NCI-H1048 (cell line): ENCODE measurements at regions not wholly inside any gene's neighbourhood (a gene's known extent, or its start where the extent isn't known, plus 50 kb on each side); places are given as distances from the start of the nearest gene placed in this dataset.
"Not testable (repeated sequence)": the region's sequence is repeated elsewhere in the genome, so short reads cannot be mapped to it uniquely, and the experiment has no call there.

ENCODE experiments used
- DNase-seq: peaks from one replicate; lab custom pipeline; 2025; lab: John Stamatoyannopoulos, UW

GRCh38 chr13:66154354-66154753, 1075.8 kb downstream of the PCDH9 start:
- no peak for DNase-seq

- no peak for DNase-seq
Observed at GRCh38 chr13:66152596-66152995, 1077.5 kb downstream of the PCDH9 start.

GRCh38 chr13:66144357-66144756, 1085.8 kb downstream of the PCDH9 start:
- not testable (repeated sequence) for DNase-seq

- DNase-seq = no peak
Observed at GRCh38 chr13:66139701-66140100, 1090.4 kb downstream of the PCDH9 start.

- no peak for DNase-seq
Observed at GRCh38 chr13:66139250-66139649, 1090.9 kb downstream of the PCDH9 start.

- DNase-seq = no peak
Observed at GRCh38 chr13:66138172-66138811, 1091.8 kb downstream of the PCDH9 start.

- no peak for DNase-seq
Observed at GRCh38 chr13:66137384-66137783, 1092.8 kb downstream of the PCDH9 start.

GRCh38 chr13:66128692-66129269, 1101.4 kb downstream of the PCDH9 start:
- DNase-seq = no peak

- no peak for DNase-seq
Observed at GRCh38 chr13:66128201-66128600, 1101.9 kb downstream of the PCDH9 start.

GRCh38 chr13:66117563-66117962, 1112.6 kb downstream of the PCDH9 start:
- DNase-seq = no peak

- no peak for DNase-seq
Observed at GRCh38 chr13:66113882-66114526, 1116.1 kb downstream of the PCDH9 start.

- no peak for DNase-seq
Observed at GRCh38 chr13:66111628-66112027, 1118.5 kb downstream of the PCDH9 start.

- no peak for DNase-seq
Observed at GRCh38 chr13:66106246-66106645, 1123.9 kb downstream of the PCDH9 start.

GRCh38 chr13:66102864-66103263, 1127.3 kb downstream of the PCDH9 start:
- no peak for DNase-seq

GRCh38 chr13:66099825-66100224, 1130.3 kb downstream of the PCDH9 start:
- DNase-seq = no peak

- DNase-seq = no peak
Observed at GRCh38 chr13:66098931-66099628, 1131.1 kb downstream of the PCDH9 start.

GRCh38 chr13:66089711-66090110, 1140.4 kb downstream of the PCDH9 start:
- no peak for DNase-seq

- DNase-seq = no peak
Observed at GRCh38 chr13:66087269-66087710, 1142.8 kb downstream of the PCDH9 start.

- no peak for DNase-seq
Observed at GRCh38 chr13:66077132-66077689, 1152.9 kb downstream of the PCDH9 start.

- DNase-seq = no peak
Observed at GRCh38 chr13:66076417-66076816, 1153.7 kb downstream of the PCDH9 start.

GRCh38 chr13:66074018-66074615, 1156.0 kb downstream of the PCDH9 start:
- DNase-seq = no peak

- DNase-seq = not testable (repeated sequence)
Observed at GRCh38 chr13:66072097-66072496, 1158.0 kb downstream of the PCDH9 start.
